MM.1S (cell line): ENCODE measurements at regions not wholly inside any gene's neighbourhood (a gene's known extent, or its start where the extent isn't known, plus 50 kb on each side); places are given as distances from the start of the nearest gene placed in this dataset.

Experiments
- CTCF ChIP-seq: fragments of 300-600 bp; sonication (generic); IDR thresholded peaks from 2 replicates; pipeline ENCODE4 v1.5.1; 2016; ENCODE audit warnings: antibody characterized with exemption, low read length, mixed read lengths
- EZH2 ChIP-seq: fragments of 300-600 bp; sonication (generic); optimal IDR thresholded peaks from 2 replicates; pipeline ENCODE3; 2017; ENCODE audit warnings: low read depth, mild to moderate bottlenecking, antibody characterized with exemption, low read length, mixed read lengths
- EZH2phosphoT487 ChIP-seq: fragments of 300-600 bp; sonication (generic); IDR thresholded peaks from 2 replicates; pipeline ENCODE4 v1.6.1; 2018; ENCODE audit warnings: antibody characterized with exemption, low read length

- TF ChIP-seq CTCF (no peak), EZH2 (no peak), EZH2phosphoT487 (no peak)
Measured at GRCh38 chr1:5798904-5799303, 193.3 kb downstream of the NPHP4 start.
